Esophagus (tissue), 2 donors: ENCODE measurements at regions not wholly inside any gene's neighbourhood (a gene's known extent, or its start where the extent isn't known, plus 50 kb on each side); places are given as distances from the start of the nearest gene placed in this dataset.
"Not testable (repeated sequence)": the region's sequence is repeated elsewhere in the genome, so short reads cannot be mapped to it uniquely, and the experiment has no call there.

ENCODE experiments used
- H3K27ac ChIP-seq, 2 donors: one replicate each; pipeline ENCODE4 v1.5.1; 2013; ENCODE audit warnings: low read depth in 2 of 2, mild to moderate bottlenecking in 2 of 2, inconsistent platforms in 1 of 2, low read length in 1 of 2, moderate library complexity in 1 of 2
- H3K27me3 ChIP-seq, 2 donors: one replicate each; pipeline ENCODE4 v1.6.1; 2013; ENCODE audit warnings: low read length in 2 of 2, control low read depth in 1 of 2, mild to moderate bottlenecking in 1 of 2; ENCODE audit not compliant: insufficient read depth in 2 of 2, control insufficient read depth in 1 of 2
- H3K36me3 ChIP-seq, 2 donors: one replicate each; pipeline ENCODE4 v1.6.1; 2013; ENCODE audit warnings: low read length in 1 of 2; ENCODE audit not compliant: control insufficient read depth in 2 of 2, insufficient read depth in 2 of 2
- H3K4me1 ChIP-seq, 2 donors: one replicate each; pipeline ENCODE4 v1.6.1; 2013; ENCODE audit warnings: low read length in 1 of 2; ENCODE audit not compliant: control insufficient read depth in 2 of 2, insufficient read depth in 2 of 2
- H3K4me3 ChIP-seq, 2 donors: one replicate each; pipeline ENCODE4 v1.5.1; 2013; ENCODE audit warnings: low read length in 2 of 2, mild to moderate bottlenecking in 2 of 2, low read depth in 1 of 2, moderate library complexity in 1 of 2
- H3K9me3 ChIP-seq, 2 donors: one replicate each; pipeline ENCODE4 v1.6.1; 2013; ENCODE audit warnings: mild to moderate bottlenecking in 2 of 2, low read depth in 1 of 2, low read length in 1 of 2, moderate library complexity in 1 of 2; ENCODE audit not compliant: control insufficient read depth in 2 of 2, insufficient read depth in 1 of 2
- WGBS, 2 donors: extraction: QIAGEN DNeasy Blood & Tissue Kit; methylation state at CpG; one replicate each; pipeline ENCODE4 v1.1.7; 2013; 5-methylcytosine and 5-hydroxymethylcytosine counted together
- donor health status: healthy with polysubstance abuse.
- donor health status: Bipolar disorder and iron deficiency.

GRCh38 chr5:21574438-21574837 is 1278.7 kb downstream of the CDH12 start:
- WGBS, 2 donors = 75 to 77% methylated on average over 4 of the region's 4 CpGs
- no peak overlapping the region for H3K4me3 ChIP-seq
- H3K9me3 ChIP-seq = no peaks in the 10 kb centered on the region
- H3K27ac ChIP-seq = no peak overlapping the region
- H3K27me3 ChIP-seq = no peaks in the 10 kb centered on the region
- H3K4me1 ChIP-seq = no peaks in the 10 kb centered on the region
- no peaks in the 10 kb centered on the region for H3K36me3 ChIP-seq

GRCh38 chr5:21573416-21574314 is 1279.5 kb downstream of the CDH12 start:
- Histone ChIP-seq H3K9me3 (no peaks in the 10 kb centered on the region), H3K27ac (no peak overlapping the region), H3K4me1 (no peaks in the 10 kb centered on the region), H3K36me3 (no peaks in the 10 kb centered on the region), H3K27me3 (no peaks in the 10 kb centered on the region), H3K4me3 (no peak overlapping the region)
- WGBS, 2 donors = 49 to 56% methylated on average over 1 of the region's 1 CpG

- not testable (repeated sequence) for H3K4me3 ChIP-seq, H3K9me3 ChIP-seq, H3K36me3 ChIP-seq, H3K4me1 ChIP-seq, H3K27me3 ChIP-seq, H3K27ac ChIP-seq
- 71 to 88% methylated on average over 1 of the region's 1 CpG for WGBS, 2 donors
Observed at GRCh38 chr5:21571196-21571595, 1281.9 kb downstream of the CDH12 start.

- H3K4me3 ChIP-seq, H3K4me1 ChIP-seq, H3K27ac ChIP-seq, H3K9me3 ChIP-seq, H3K27me3 ChIP-seq, H3K36me3 ChIP-seq: not testable (repeated sequence)
- 63 to 69% methylated on average over 2 of the region's 2 CpGs for WGBS, 2 donors
Observed at GRCh38 chr5:21559109-21559508, 1294.0 kb downstream of the CDH12 start.

GRCh38 chr5:21552263-21552662 is 1300.9 kb downstream of the CDH12 start:
- 64 to 90% methylated on average over 2 of the region's 3 CpGs for WGBS, 2 donors
- not testable (repeated sequence) for H3K9me3 ChIP-seq, H3K27ac ChIP-seq, H3K4me1 ChIP-seq, H3K4me3 ChIP-seq, H3K27me3 ChIP-seq, H3K36me3 ChIP-seq

- H3K27me3 ChIP-seq, H3K36me3 ChIP-seq, H3K4me1 ChIP-seq, H3K9me3 ChIP-seq, H3K27ac ChIP-seq, H3K4me3 ChIP-seq: not testable (repeated sequence)
- 92% methylated on average over 3 of the region's 3 CpGs for WGBS, 2 donors
Observed at GRCh38 chr5:21550916-21551315, 1302.2 kb downstream of the CDH12 start.

- H3K36me3 ChIP-seq, H3K27me3 ChIP-seq, H3K27ac ChIP-seq, H3K4me1 ChIP-seq, H3K4me3 ChIP-seq, H3K9me3 ChIP-seq: not testable (repeated sequence)
- WGBS, 2 donors = 95 to 97% methylated on average over 2 of the region's 2 CpGs
Observed at GRCh38 chr5:21547656-21548055, 1305.5 kb downstream of the CDH12 start.

- H3K4me1 ChIP-seq, H3K27ac ChIP-seq, H3K4me3 ChIP-seq, H3K9me3 ChIP-seq, H3K36me3 ChIP-seq, H3K27me3 ChIP-seq: not testable (repeated sequence)
Observed at GRCh38 chr5:21535114-21535513, 1318.0 kb downstream of the CDH12 start.

GRCh38 chr5:21521157-21521556 is 1332.0 kb downstream of the CDH12 start:
- H3K27me3 ChIP-seq, H3K4me1 ChIP-seq, H3K9me3 ChIP-seq, H3K4me3 ChIP-seq, H3K27ac ChIP-seq, H3K36me3 ChIP-seq: not testable (repeated sequence)
- 88 to 95% methylated on average over 2 of the region's 2 CpGs for WGBS, 2 donors

GRCh38 chr5:21496926-21497325 is 1356.2 kb downstream of the CDH12 start:
- H3K27ac ChIP-seq, H3K27me3 ChIP-seq, H3K4me3 ChIP-seq, H3K9me3 ChIP-seq, H3K36me3 ChIP-seq, H3K4me1 ChIP-seq: not testable (repeated sequence)
- 97% methylated on average over 8 to 9 of the region's 11 CpGs for WGBS, 2 donors
